ENCODE measurements at regions not wholly inside any gene's neighbourhood (a gene's known extent, or its start where the extent isn't known, plus 50 kb on each side); places are given as distances from the start of the nearest gene placed in this dataset.
"Not testable (repeated sequence)": the region's sequence is repeated elsewhere in the genome, so short reads cannot be mapped to it uniquely, and the experiment has no call there.

GRCh38 chr3:151511433-151511832, 50.6 kb upstream of the IGSF10 start:
- not testable (repeated sequence) for TF ChIP-seq POLR2A, CTCF, EP300, POLR2AphosphoS5 (IDR thresholded peaks at IDR 0.05)

Measured in suprapubic skin (tissue), 4 donors.